H1 (cell line): ENCODE measurements at regions not wholly inside any gene's neighbourhood (a gene's known extent, or its start where the extent isn't known, plus 50 kb on each side); places are given as distances from the start of the nearest gene placed in this dataset.

Source experiments
- CTCF ChIA-PET: fragments of 300-600 bp; sonication (Branson Sonifier 250); formaldehyde crosslinking; loops from one replicate; lab custom pipeline; 2021; ENCODE audit not compliant: partially characterized antibody; lab: Charles Lee
- POLR2A ChIA-PET: fragments of 300-600 bp; sonication (Branson Sonifier 250); formaldehyde crosslinking; loops from one replicate; lab custom pipeline; 2021; ENCODE audit warnings: inconsistent platforms; ENCODE audit not compliant: partially characterized antibody; lab: Charles Lee
- DNase-seq, 2 experiments: peaks; one replicate each; pipeline versions ENCODE4 v3.0.0 to v3.0.0-alpha.2; 2010 to 2022; ENCODE audit warnings: low spot score in 2 of 2, low read depth in 1 of 2, mixed read lengths in 1 of 2
- FAIRE-seq: peaks from 2 replicates; lab custom pipeline; 2011; peaks lifted over from hg19 to GRCh38; lab: Jason Lieb, UNC
- H2AFZ ChIP-seq: 2 replicates; pipeline ENCODE4 v1.8.1; 2012; ENCODE audit warnings: low read length, inconsistent platforms
- H2AK5ac ChIP-seq: 2 replicates; pipeline ENCODE4 v1.6.1; 2013; ENCODE audit warnings: low read depth, low read length
- H2BK120ac ChIP-seq: replicated peaks from 2 replicates; pipeline ENCODE3; 2013; ENCODE audit warnings: low read depth, low read length, inconsistent platforms
- H2BK12ac ChIP-seq: 2 replicates; pipeline ENCODE4 v1.6.1; 2013; ENCODE audit warnings: low read depth, low read length
- H2BK15ac ChIP-seq: 2 replicates; pipeline ENCODE4 v1.6.1; 2013; ENCODE audit warnings: low read length
- H2BK20ac ChIP-seq: 2 replicates; pipeline ENCODE4 v1.6.1; 2013; ENCODE audit warnings: low read length
- H2BK5ac ChIP-seq: 2 replicates; pipeline ENCODE4 v1.6.1; 2013; ENCODE audit warnings: low read depth, low read length
- H3K14ac ChIP-seq: 2 replicates; pipeline ENCODE4 v1.6.1; 2013; ENCODE audit warnings: inconsistent platforms; ENCODE audit not compliant: insufficient read length
- H3K18ac ChIP-seq: 2 replicates; pipeline ENCODE4 v1.6.1; 2013; ENCODE audit warnings: low read length; ENCODE audit errors: extremely low read depth
- H3K23ac ChIP-seq: 2 replicates; pipeline ENCODE4 v1.6.1; 2013; ENCODE audit warnings: inconsistent platforms; ENCODE audit not compliant: insufficient read length
- H3K23me2 ChIP-seq: 2 replicates; pipeline ENCODE4 v1.6.1; 2013; ENCODE audit warnings: low read depth, low read length
- H3K27ac ChIP-seq: 2 replicates; pipeline ENCODE4 v1.6.1; 2011; ENCODE audit warnings: low read depth, low read length, inconsistent platforms
- H3K27me3 ChIP-seq, 4 experiments: replicated peaks in 1 of 4; 1 replicate in 1 of 4; 2 replicates in 3 of 4; pipeline versions ENCODE4 v1.6.1 to v1.8.1; 2011 to 2013; ENCODE audit warnings: low read length in 3 of 4, mild to moderate bottlenecking in 3 of 4, inconsistent platforms in 2 of 4, mixed read lengths in 2 of 4, moderate library complexity in 1 of 4; ENCODE audit not compliant: control insufficient read depth in 3 of 4, insufficient read depth in 3 of 4; ENCODE audit errors: extremely low read depth in 1 of 4
- H3K36me3 ChIP-seq, 4 experiments: 2 replicates each; pipeline versions ENCODE4 v1.6.1 to v1.8.1; 2011 to 2013; ENCODE audit warnings: mild to moderate bottlenecking in 4 of 4, low read length in 3 of 4, moderate library complexity in 2 of 4, control low read depth in 1 of 4, inconsistent platforms in 1 of 4; ENCODE audit not compliant: insufficient read depth in 4 of 4, control insufficient read depth in 2 of 4
- H3K4ac ChIP-seq: replicated peaks from 2 replicates; pipeline ENCODE3; 2013; ENCODE audit warnings: low read length, low read depth, mixed read lengths, inconsistent platforms; ENCODE audit not compliant: insufficient read length
- H3K4me1 ChIP-seq, 4 experiments: replicated peaks in 1 of 4; 1 replicate in 1 of 4; 2 replicates in 3 of 4; pipeline versions ENCODE4 v1.6.1 to v1.8.1; 2011 to 2013; ENCODE audit warnings: low read length in 3 of 4, inconsistent platforms in 2 of 4, mixed read lengths in 1 of 4; ENCODE audit not compliant: insufficient read depth in 4 of 4, control insufficient read depth in 3 of 4
- H3K4me2 ChIP-seq, 2 experiments: 2 replicates each; pipeline versions ENCODE4 v1.6.1 to v1.8.1; 2011 to 2013; ENCODE audit warnings: low read depth in 2 of 2, low read length in 2 of 2, control low read depth in 1 of 2, inconsistent platforms in 1 of 2, mild to moderate bottlenecking in 1 of 2; ENCODE audit not compliant: insufficient read depth in 1 of 2
- H3K4me3 ChIP-seq, 4 experiments: fragments of 200-600, 300-600 bp in 1 of 4; sonication (generic), shearing (Covaris generic), sonication (Bioruptor Twin) in 1 of 4; 2 replicates each; pipeline versions ENCODE4 v1.5.1 to v1.8.1; 2011 to 2016; ENCODE audit warnings: low read length in 4 of 4, low read depth in 3 of 4, control low read depth in 2 of 4, inconsistent platforms in 2 of 4, mild to moderate bottlenecking in 2 of 4, mixed read lengths in 1 of 4, moderate library complexity in 1 of 4; ENCODE audit not compliant: insufficient read depth in 2 of 4; ENCODE audit errors: extremely low read depth in 1 of 4
- H3K56ac ChIP-seq: replicated peaks from 2 replicates; pipeline ENCODE3; 2013; ENCODE audit warnings: low read depth, mild to moderate bottlenecking, mixed read lengths, low read length, inconsistent platforms; ENCODE audit not compliant: insufficient read length
- H3K79me1 ChIP-seq: 2 replicates; pipeline ENCODE4 v1.6.1; 2013; ENCODE audit warnings: low read depth, low read length, control low read depth
- H3K79me2 ChIP-seq, 2 experiments: 2 replicates each; pipeline versions ENCODE4 v1.6.1 to v1.8.1; 2012 to 2013; ENCODE audit warnings: low read length in 2 of 2, mild to moderate bottlenecking in 2 of 2, inconsistent platforms in 1 of 2; ENCODE audit not compliant: insufficient read depth in 2 of 2, control insufficient read depth in 1 of 2
- H3K9ac ChIP-seq, 4 experiments: replicated peaks in 1 of 4; 1 replicate in 1 of 4; 2 replicates in 3 of 4; pipeline versions ENCODE4 v1.6.1 to v1.8.1; 2011 to 2013; ENCODE audit warnings: low read depth in 3 of 4, low read length in 3 of 4, control low read depth in 2 of 4, mild to moderate bottlenecking in 2 of 4, moderate library complexity in 2 of 4, inconsistent platforms in 1 of 4; ENCODE audit errors: extremely low read depth in 1 of 4
- H3K9me3 ChIP-seq, 2 experiments: 2 replicates each; pipeline versions ENCODE4 v1.6.1 to v1.8.1; 2012 to 2013; ENCODE audit warnings: mild to moderate bottlenecking in 2 of 2, moderate library complexity in 2 of 2, control low read depth in 1 of 2, inconsistent platforms in 1 of 2, low read depth in 1 of 2, low read length in 1 of 2, mixed read lengths in 1 of 2; ENCODE audit not compliant: insufficient read depth in 2 of 2
- H4K20me1 ChIP-seq, 2 experiments: replicated peaks in 1 of 2; 2 replicates each; pipeline versions ENCODE3 to v1.8.1; 2011 to 2013; ENCODE audit warnings: inconsistent platforms in 2 of 2, low read length in 2 of 2, mild to moderate bottlenecking in 1 of 2; ENCODE audit not compliant: insufficient read depth in 2 of 2, control insufficient read depth in 1 of 2
- H4K5ac ChIP-seq: 2 replicates; pipeline ENCODE4 v1.6.1; 2013; ENCODE audit warnings: low read length, low read depth, mixed read lengths, inconsistent platforms; ENCODE audit not compliant: insufficient read length
- H4K8ac ChIP-seq: 2 replicates; pipeline ENCODE4 v1.8.0; 2013; ENCODE audit warnings: mild to moderate bottlenecking, moderate library complexity, low read length, inconsistent platforms; ENCODE audit not compliant: insufficient read depth; ENCODE audit errors: extremely low read depth
- H4K91ac ChIP-seq: replicated peaks from 2 replicates; pipeline ENCODE3; 2013; ENCODE audit warnings: low read length, mixed read lengths, inconsistent platforms; ENCODE audit not compliant: insufficient read length
- CEBPB ChIP-seq: IDR thresholded peaks from 2 replicates; pipeline ENCODE4 v1.6.1; 2012; ENCODE audit warnings: low read depth, low read length
- EP300 ChIP-seq, 2 experiments: IDR thresholded peaks; 1 replicate in 1 of 2; 2 replicates in 1 of 2; pipeline ENCODE4 v1.6.1; 2011 to 2012; ENCODE audit warnings: low read depth in 2 of 2, low read length in 2 of 2, mild to moderate bottlenecking in 2 of 2, borderline replicate concordance in 1 of 2, inconsistent platforms in 1 of 2, moderate library complexity in 1 of 2
- HDAC2 ChIP-seq, 2 experiments: fragments of 300-600 bp in 1 of 2; sonication (generic) in 1 of 2; IDR thresholded peaks; 2 replicates each; pipeline ENCODE4 v1.6.1; 2011 to 2012; ENCODE audit warnings: low read depth in 2 of 2, low read length in 2 of 2, mild to moderate bottlenecking in 2 of 2, moderate library complexity in 2 of 2, borderline replicate concordance in 1 of 2, inconsistent platforms in 1 of 2
- PHF8 ChIP-seq: fragments of 200-600 bp; sonication (generic); conservative IDR thresholded peaks from 2 replicates; pipeline ENCODE4 v1.7.1; 2012; ENCODE audit warnings: low read depth, mild to moderate bottlenecking, inconsistent platforms, low read length, moderate library complexity
- POU5F1 ChIP-seq: IDR thresholded peaks from 2 replicates; pipeline ENCODE4 v1.6.1; 2011; ENCODE audit warnings: low read depth, mild to moderate bottlenecking, low read length, moderate library complexity
- RAD21 ChIP-seq, 2 experiments: IDR thresholded peaks in 1 of 2; conservative IDR thresholded peaks in 1 of 2; 2 replicates each; pipeline ENCODE4 v1.6.1; 2011; ENCODE audit warnings: low read depth in 2 of 2, low read length in 2 of 2, improper control_type of control experiment in 1 of 2, inconsistent platforms in 1 of 2, mild to moderate bottlenecking in 1 of 2, moderate library complexity in 1 of 2
- RFX5 ChIP-seq: IDR thresholded peaks from 2 replicates; pipeline ENCODE4 v1.6.1; 2011; ENCODE audit warnings: low read depth, low read length, improper control_type of control experiment, borderline replicate concordance
- RXRA ChIP-seq: IDR thresholded peaks from 2 replicates; pipeline ENCODE4 v1.6.1; 2011; ENCODE audit warnings: low read depth, mild to moderate bottlenecking, low read length, moderate library complexity; ENCODE audit not compliant: insufficient read depth
- SP1 ChIP-seq: IDR thresholded peaks from 2 replicates; pipeline ENCODE4 v1.6.1; 2011; ENCODE audit warnings: low read depth, low read length
- SP2 ChIP-seq: IDR thresholded peaks from 2 replicates; pipeline ENCODE4 v1.6.1; 2012; ENCODE audit warnings: mild to moderate bottlenecking, low read length, inconsistent platforms
- WGBS, 2 experiments: shearing (Covaris generic) in 1 of 2; methylation state at CpG; one replicate each; pipeline versions ENCODE4 v1.1.6 to v1.1.7; 2013 to 2015; ENCODE audit warnings: low lambda C conversion rate in 2 of 2, mixed read lengths in 2 of 2, inconsistent platforms in 1 of 2, low coverage in 1 of 2, missing lambda C conversion rate in 1 of 2; ENCODE audit not compliant: insufficient replicate concordance in 2 of 2, insufficient coverage in 1 of 2, insufficient read length in 1 of 2; ENCODE audit errors: extremely low coverage in 1 of 2, missing lambda C conversion rate in 1 of 2; 5-methylcytosine and 5-hydroxymethylcytosine counted together
- TF ChIP-seq, protein P1 (sequence below): IDR thresholded peaks from 2 replicates; pipeline ENCODE4 v1.6.1; 2012; ENCODE audit warnings: low read length, inconsistent platforms

DNA sequence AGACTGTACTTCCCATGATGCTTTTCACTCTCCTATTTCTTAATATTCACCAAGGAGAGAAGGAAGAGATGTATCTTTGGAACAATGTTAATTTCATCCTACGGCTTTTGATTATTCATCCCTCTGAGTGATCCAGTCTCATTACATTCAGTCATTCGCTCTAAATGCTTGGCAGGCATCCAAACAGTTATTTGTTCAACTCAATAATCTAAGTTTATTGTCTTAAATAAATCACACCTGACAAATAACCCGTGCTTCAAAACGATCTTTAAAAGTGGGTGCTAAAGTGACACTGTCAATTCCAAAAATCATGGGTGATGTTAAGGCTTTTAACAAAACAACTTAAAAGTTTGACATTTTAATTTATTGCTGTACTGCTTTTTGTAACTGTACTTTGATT lies 233.1 kb downstream of the RASEF start:
- ChIA-PET CTCF (interaction anchor here (0.9 kb wide), 1 partner anchor 505 kb away, joined by 3 read pairs; no protein-coding TSS in a partner anchor), POLR2A (no interaction called here)
- Histone ChIP-seq H3K4me3 (no peak overlapping the region), H2AFZ (no peak overlapping the region), H3K79me1 (no peaks in the 10 kb centered on the region; the same call in 1 of the 2 replicates), H3K14ac (no peak overlapping the region), H3K23me2 (no peaks in the 10 kb centered on the region), H3K18ac (no peak overlapping the region), H2BK15ac (no peak overlapping the region), H3K9me3 (no peaks in the 10 kb centered on the region), H3K4me2 (no peak overlapping the region), H4K91ac (no peak overlapping the region), H3K36me3 (peaks cover 0 to 61% (median 0%) of the 10 kb centered on the region in 4 experiments; a peak in 2 of 8 replicates), H3K27me3 (no peaks in the 10 kb centered on the region), H2BK120ac (no peak overlapping the region), H2BK5ac (no peak overlapping the region), H3K79me2 (no peaks in the 10 kb centered on the region), H2AK5ac (no peak overlapping the region), H3K27ac (no peak overlapping the region), H2BK12ac (no peak overlapping the region), H4K8ac (no peak overlapping the region), H2BK20ac (no peak overlapping the region), H3K23ac (no peak overlapping the region), H4K5ac (no peak overlapping the region), H4K20me1 (no peaks in the 10 kb centered on the region), H3K4me1 (no peaks in the 10 kb centered on the region), H3K9ac (no peak overlapping the region), H3K56ac (no peak overlapping the region), H3K4ac (no peak overlapping the region)
- 86% methylated on average over 4 of the region's 4 CpGs; no CpG with 5 or more reads in 1 of the 2 experiments for WGBS, 2 experiments
- FAIRE-seq (no peak), DNase-seq (no peak)
- TF ChIP-seq SP1 = no peak
- TF ChIP-seq RFX5 = no peak
- no peak for TF ChIP-seq RAD21 (IDR thresholded peaks at IDR 0.05 in 1 of 2, conservative IDR thresholded peaks at IDR 0.05 in 1 of 2; ENCODE audit: low read depth in 2 of 2, low read length in 2 of 2)
- no peak for TF ChIP-seq SP2
- TF ChIP-seq HDAC2 (IDR thresholded peaks at IDR 0.05; ENCODE audit: borderline replicate concordance in 1 of 2, low read depth in 2 of 2, low read length in 2 of 2) = no peak
- TF ChIP-seq, protein P1, sequence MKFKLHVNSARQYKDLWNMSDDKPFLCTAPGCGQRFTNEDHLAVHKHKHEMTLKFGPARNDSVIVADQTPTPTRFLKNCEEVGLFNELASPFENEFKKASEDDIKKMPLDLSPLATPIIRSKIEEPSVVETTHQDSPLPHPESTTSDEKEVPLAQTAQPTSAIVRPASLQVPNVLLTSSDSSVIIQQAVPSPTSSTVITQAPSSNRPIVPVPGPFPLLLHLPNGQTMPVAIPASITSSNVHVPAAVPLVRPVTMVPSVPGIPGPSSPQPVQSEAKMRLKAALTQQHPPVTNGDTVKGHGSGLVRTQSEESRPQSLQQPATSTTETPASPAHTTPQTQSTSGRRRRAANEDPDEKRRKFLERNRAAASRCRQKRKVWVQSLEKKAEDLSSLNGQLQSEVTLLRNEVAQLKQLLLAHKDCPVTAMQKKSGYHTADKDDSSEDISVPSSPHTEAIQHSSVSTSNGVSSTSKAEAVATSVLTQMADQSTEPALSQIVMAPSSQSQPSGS = no peak
- no peak for TF ChIP-seq PHF8
- no peak for TF ChIP-seq EP300 (IDR thresholded peaks at IDR 0.05; ENCODE audit: borderline replicate concordance in 1 of 2, low read depth in 2 of 2, low read length in 2 of 2)
- TF ChIP-seq RXRA = no peak
- TF ChIP-seq POU5F1 = no peak
- TF ChIP-seq CEBPB = no peak
